ENCODE measurements at regions not wholly inside any gene's neighbourhood (a gene's known extent, or its start where the extent isn't known, plus 50 kb on each side); places are given as distances from the start of the nearest gene placed in this dataset.

DNA sequence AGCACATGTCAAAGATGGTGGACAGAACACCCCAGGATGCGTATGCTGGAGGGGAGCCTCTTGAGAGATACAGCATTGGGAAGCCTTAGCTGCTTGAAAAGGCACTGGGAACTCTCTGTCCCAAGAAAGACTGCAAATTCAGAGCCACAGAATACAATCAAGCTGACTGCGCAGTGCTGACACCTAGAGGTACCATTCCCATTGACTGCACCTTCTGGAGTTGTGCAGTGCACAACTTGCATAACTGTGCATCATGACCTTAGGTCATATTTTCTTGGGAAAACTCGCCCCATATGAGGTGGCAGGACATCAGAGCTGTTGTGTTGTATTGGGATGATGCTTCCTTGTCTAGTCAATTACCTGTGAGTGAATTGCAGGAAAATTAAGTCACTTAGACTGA, 646.5 kb upstream of the NOX3 start:
- H3K9ac ChIP-seq (ENCODE audit: low read length) = no peak overlapping the region
- H3F3A ChIP-seq (ENCODE audit: insufficient read depth, low read length, poor library complexity, severe bottlenecking) = no peaks in the 10 kb centered on the region
- no peaks in the 10 kb centered on the region for H4K20me1 ChIP-seq (ENCODE audit: insufficient read depth)
- no peak overlapping the region for H3K4me2 ChIP-seq (ENCODE audit: low read length)
- H3K4me3 ChIP-seq (ENCODE audit: low read length) = no peak overlapping the region
- no peak overlapping the region for H2AFZ ChIP-seq (ENCODE audit: low read depth, low read length)
- H3K27ac ChIP-seq (ENCODE audit: low read length) = no peak overlapping the region
- H3K27me3 ChIP-seq (ENCODE audit: insufficient read depth, low read depth, low read length) = no peaks in the 10 kb centered on the region
- TF ChIP-seq POLR2AphosphoS5 (IDR thresholded peaks at IDR 0.05) (no peak), MXI1 (conservative IDR thresholded peaks at IDR 0.05; ENCODE audit: poor library complexity, severe bottlenecking) (no peak), RAD21 (conservative IDR thresholded peaks at IDR 0.05) (no peak), TAF1 (IDR thresholded peaks at IDR 0.05; ENCODE audit: low read depth) (no peak), EP300 (conservative IDR thresholded peaks at IDR 0.05; ENCODE audit: poor library complexity, severe bottlenecking) (no peak), EZH2 (IDR thresholded peaks at IDR 0.05; ENCODE audit: borderline replicate concordance, insufficient read depth, low read length, poor library complexity, severe bottlenecking) (no peak), SMC3 (conservative IDR thresholded peaks at IDR 0.05; ENCODE audit: poor library complexity) (no peak)
- TF ChIP-seq, protein P1, sequence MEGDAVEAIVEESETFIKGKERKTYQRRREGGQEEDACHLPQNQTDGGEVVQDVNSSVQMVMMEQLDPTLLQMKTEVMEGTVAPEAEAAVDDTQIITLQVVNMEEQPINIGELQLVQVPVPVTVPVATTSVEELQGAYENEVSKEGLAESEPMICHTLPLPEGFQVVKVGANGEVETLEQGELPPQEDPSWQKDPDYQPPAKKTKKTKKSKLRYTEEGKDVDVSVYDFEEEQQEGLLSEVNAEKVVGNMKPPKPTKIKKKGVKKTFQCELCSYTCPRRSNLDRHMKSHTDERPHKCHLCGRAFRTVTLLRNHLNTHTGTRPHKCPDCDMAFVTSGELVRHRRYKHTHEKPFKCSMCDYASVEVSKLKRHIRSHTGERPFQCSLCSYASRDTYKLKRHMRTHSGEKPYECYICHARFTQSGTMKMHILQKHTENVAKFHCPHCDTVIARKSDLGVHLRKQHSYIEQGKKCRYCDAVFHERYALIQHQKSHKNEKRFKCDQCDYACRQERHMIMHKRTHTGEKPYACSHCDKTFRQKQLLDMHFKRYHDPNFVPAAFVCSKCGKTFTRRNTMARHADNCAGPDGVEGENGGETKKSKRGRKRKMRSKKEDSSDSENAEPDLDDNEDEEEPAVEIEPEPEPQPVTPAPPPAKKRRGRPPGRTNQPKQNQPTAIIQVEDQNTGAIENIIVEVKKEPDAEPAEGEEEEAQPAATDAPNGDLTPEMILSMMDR (IDR thresholded peaks at IDR 0.05; ENCODE audit: poor library complexity, severe bottlenecking) = no peak
- TF ChIP-seq, protein P2, sequence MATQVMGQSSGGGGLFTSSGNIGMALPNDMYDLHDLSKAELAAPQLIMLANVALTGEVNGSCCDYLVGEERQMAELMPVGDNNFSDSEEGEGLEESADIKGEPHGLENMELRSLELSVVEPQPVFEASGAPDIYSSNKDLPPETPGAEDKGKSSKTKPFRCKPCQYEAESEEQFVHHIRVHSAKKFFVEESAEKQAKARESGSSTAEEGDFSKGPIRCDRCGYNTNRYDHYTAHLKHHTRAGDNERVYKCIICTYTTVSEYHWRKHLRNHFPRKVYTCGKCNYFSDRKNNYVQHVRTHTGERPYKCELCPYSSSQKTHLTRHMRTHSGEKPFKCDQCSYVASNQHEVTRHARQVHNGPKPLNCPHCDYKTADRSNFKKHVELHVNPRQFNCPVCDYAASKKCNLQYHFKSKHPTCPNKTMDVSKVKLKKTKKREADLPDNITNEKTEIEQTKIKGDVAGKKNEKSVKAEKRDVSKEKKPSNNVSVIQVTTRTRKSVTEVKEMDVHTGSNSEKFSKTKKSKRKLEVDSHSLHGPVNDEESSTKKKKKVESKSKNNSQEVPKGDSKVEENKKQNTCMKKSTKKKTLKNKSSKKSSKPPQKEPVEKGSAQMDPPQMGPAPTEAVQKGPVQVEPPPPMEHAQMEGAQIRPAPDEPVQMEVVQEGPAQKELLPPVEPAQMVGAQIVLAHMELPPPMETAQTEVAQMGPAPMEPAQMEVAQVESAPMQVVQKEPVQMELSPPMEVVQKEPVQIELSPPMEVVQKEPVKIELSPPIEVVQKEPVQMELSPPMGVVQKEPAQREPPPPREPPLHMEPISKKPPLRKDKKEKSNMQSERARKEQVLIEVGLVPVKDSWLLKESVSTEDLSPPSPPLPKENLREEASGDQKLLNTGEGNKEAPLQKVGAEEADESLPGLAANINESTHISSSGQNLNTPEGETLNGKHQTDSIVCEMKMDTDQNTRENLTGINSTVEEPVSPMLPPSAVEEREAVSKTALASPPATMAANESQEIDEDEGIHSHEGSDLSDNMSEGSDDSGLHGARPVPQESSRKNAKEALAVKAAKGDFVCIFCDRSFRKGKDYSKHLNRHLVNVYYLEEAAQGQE (IDR thresholded peaks at IDR 0.05; ENCODE audit: borderline replicate concordance) = no peak
- no peaks in the 10 kb centered on the region for H3K9me3 ChIP-seq (ENCODE audit: low read length)
- no peaks in the 10 kb centered on the region for H3K9me2 ChIP-seq (ENCODE audit: insufficient read depth, low read length)
- no peaks in the 10 kb centered on the region for H3K79me2 ChIP-seq (replicated peaks; ENCODE audit: insufficient read depth, low read length)
- H3K36me3 ChIP-seq (ENCODE audit: insufficient read depth, low read length) = no peaks in the 10 kb centered on the region

GRCh38 chr6:156098839-156099238, 643.2 kb upstream of the NOX3 start:
- no peaks in the 10 kb centered on the region for H3K27me3 ChIP-seq (ENCODE audit: insufficient read depth, low read depth, low read length)
- no peak overlapping the region for H3K4me3 ChIP-seq (ENCODE audit: low read length)
- H3K36me3 ChIP-seq (ENCODE audit: insufficient read depth, low read length) = no peaks in the 10 kb centered on the region
- H3K9me3 ChIP-seq (ENCODE audit: low read length) = no peaks in the 10 kb centered on the region
- no peak overlapping the region for H3K27ac ChIP-seq (ENCODE audit: low read length)
- H3F3A ChIP-seq (ENCODE audit: insufficient read depth, low read length, poor library complexity, severe bottlenecking) = no peaks in the 10 kb centered on the region
- no peak overlapping the region for H3K9ac ChIP-seq (ENCODE audit: low read length)
- no peaks in the 10 kb centered on the region for H3K9me2 ChIP-seq (ENCODE audit: insufficient read depth, low read length)
- TF ChIP-seq RAD21 (conservative IDR thresholded peaks at IDR 0.05) = no peak
- TF ChIP-seq POLR2AphosphoS5 (IDR thresholded peaks at IDR 0.05) = no peak
- TF ChIP-seq TAF1 (IDR thresholded peaks at IDR 0.05; ENCODE audit: low read depth) = no peak
- no peak for TF ChIP-seq EZH2 (IDR thresholded peaks at IDR 0.05; ENCODE audit: borderline replicate concordance, insufficient read depth, low read length, poor library complexity, severe bottlenecking)
- TF ChIP-seq SMC3 (conservative IDR thresholded peaks at IDR 0.05; ENCODE audit: poor library complexity) = no peak
- TF ChIP-seq MXI1 (conservative IDR thresholded peaks at IDR 0.05; ENCODE audit: poor library complexity, severe bottlenecking) = no peak
- TF ChIP-seq, protein P1 (IDR thresholded peaks at IDR 0.05; ENCODE audit: poor library complexity, severe bottlenecking) = no peak
- TF ChIP-seq, protein P2 (IDR thresholded peaks at IDR 0.05; ENCODE audit: borderline replicate concordance) = no peak
- TF ChIP-seq EP300 (conservative IDR thresholded peaks at IDR 0.05; ENCODE audit: poor library complexity, severe bottlenecking) = no peak
- no peaks in the 10 kb centered on the region for H4K20me1 ChIP-seq (ENCODE audit: insufficient read depth)
- H3K4me2 ChIP-seq (ENCODE audit: low read length) = no peak overlapping the region
- H2AFZ ChIP-seq (ENCODE audit: low read depth, low read length) = no peak overlapping the region
- no peaks in the 10 kb centered on the region for H3K79me2 ChIP-seq (replicated peaks; ENCODE audit: insufficient read depth, low read length)

Measured in neural cell (in vitro differentiated cells).